Vagina (tissue), 2 donors: ENCODE measurements at regions not wholly inside any gene's neighbourhood (a gene's known extent, or its start where the extent isn't known, plus 50 kb on each side); places are given as distances from the start of the nearest gene placed in this dataset.

Source experiments
- CTCF ChIP-seq, 3 experiments: fragments of 450-650 bp in 2 of 3; fragments of 200-600 bp in 1 of 3; sonication (generic) in 1 of 3; IDR thresholded peaks; one replicate each; pipeline ENCODE4 v1.5.1; 2017 to 2019; ENCODE audit warnings: antibody characterized with exemption in 3 of 3, mild to moderate bottlenecking in 2 of 3, moderate library complexity in 2 of 3
- POLR2AphosphoS5 ChIP-seq, 2 donors: sonication (generic); formaldehyde crosslinking; IDR thresholded peaks; one replicate each; pipeline ENCODE4 v1.9.0; 2017; ENCODE audit warnings: antibody characterized with exemption in 2 of 2, mild to moderate bottlenecking in 2 of 2, low read depth in 1 of 2; ENCODE audit not compliant: insufficient read depth in 1 of 2

DNA sequence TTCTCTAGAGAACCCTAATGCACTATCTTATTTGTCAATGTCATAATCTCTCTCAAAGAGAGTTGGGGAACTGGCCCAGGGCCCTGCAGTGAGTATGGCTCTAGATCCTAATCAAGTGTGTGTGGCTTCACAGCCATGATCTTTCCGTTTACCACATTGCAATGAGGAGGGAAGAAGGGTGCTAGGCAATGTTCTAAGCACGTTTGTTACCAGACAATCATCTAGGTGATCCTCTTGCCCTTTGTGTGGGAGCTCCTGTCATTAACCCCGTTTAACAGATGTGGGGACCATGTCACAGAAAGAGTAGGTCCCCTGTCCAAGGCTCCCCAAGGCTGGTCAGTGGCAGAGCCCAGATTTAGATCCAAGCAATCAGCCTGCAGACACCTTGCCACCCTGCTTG is 128.2 kb upstream of the IRX4 start:
- TF ChIP-seq POLR2AphosphoS5 (IDR thresholded peaks at IDR 0.05; ENCODE audit: insufficient read depth in 1 of 2, low read depth in 1 of 2) (no peak), CTCF (IDR thresholded peaks at IDR 0.05) (no peak)
